Endothelial cell of umbilical vein (primary cell): ENCODE measurements at regions not wholly inside any gene's neighbourhood (a gene's known extent, or its start where the extent isn't known, plus 50 kb on each side); places are given as distances from the start of the nearest gene placed in this dataset.

Source experiments
- BruUV-seq: library from RNA; stranded (reverse); fragments of 400-500 nt; replicated peaks from 2 replicates; lab custom pipeline; 2021; lab: Mats Ljungman, UMichigan
- CTCF ChIA-PET: fragments of 300-600, 350-600 bp; sonication (Branson Sonifier 250); formaldehyde crosslinking; loops from one replicate; lab custom pipeline; 2021; ENCODE audit warnings: antibody characterized with exemption, inconsistent platforms; lab: Charles Lee
- POLR2A ChIA-PET: fragments of 300-600, 350-600 bp; sonication (Branson Sonifier 250); formaldehyde crosslinking; loops from one replicate; lab custom pipeline; 2021; ENCODE audit warnings: antibody characterized with exemption, inconsistent platforms; lab: Charles Lee
- DNase-seq: peaks from one replicate; pipeline ENCODE4 v3.0.0-alpha.2; 2011; ENCODE audit warnings: low read depth, low spot score
- FAIRE-seq: peaks from 2 replicates; lab custom pipeline; 2011; peaks lifted over from hg19 to GRCh38; lab: Jason Lieb, UNC
- H2AFZ ChIP-seq: 2 replicates; pipeline ENCODE4 v1.6.0; 2012; ENCODE audit warnings: low read depth, low read length, control low read depth, inconsistent platforms
- H3K27ac ChIP-seq: 2 replicates; pipeline ENCODE4 v1.5.1; 2011; ENCODE audit warnings: low read depth, mild to moderate bottlenecking, control low read depth, low read length, moderate library complexity; ENCODE audit not compliant: insufficient read depth
- H3K27me3 ChIP-seq, 2 experiments: 2 replicates each; pipeline versions ENCODE4 v1.6.0 to v1.6.1; 2011; ENCODE audit warnings: low read length in 2 of 2, mixed read lengths in 1 of 2; ENCODE audit not compliant: control insufficient read depth in 2 of 2, insufficient read depth in 2 of 2
- H3K36me3 ChIP-seq, 2 experiments: 2 replicates in 1 of 2; 3 replicates in 1 of 2; pipeline ENCODE4 v1.5.1; 2011; ENCODE audit warnings: low read length in 2 of 2, mild to moderate bottlenecking in 1 of 2, moderate library complexity in 1 of 2; ENCODE audit not compliant: control insufficient read depth in 2 of 2, insufficient read depth in 2 of 2; ENCODE audit errors: extremely low read depth in 1 of 2
- H3K4me1 ChIP-seq: 3 replicates; pipeline ENCODE4 v1.5.1; 2011; ENCODE audit warnings: mild to moderate bottlenecking, low read length; ENCODE audit not compliant: control insufficient read depth, insufficient read depth; ENCODE audit errors: extremely low read depth
- H3K4me2 ChIP-seq: 2 replicates; pipeline ENCODE4 v1.6.1; 2011; ENCODE audit warnings: low read length, control low read depth, mixed read lengths; ENCODE audit not compliant: insufficient read depth
- H3K4me3 ChIP-seq, 3 experiments: fragments of 200-600 bp in 1 of 3; sonication (generic), shearing (Covaris generic) in 1 of 3; replicated peaks in 1 of 3; 2 replicates each; pipeline ENCODE4 v1.5.1; 2011 to 2016; ENCODE audit warnings: control low read depth in 3 of 3, low read length in 3 of 3, mild to moderate bottlenecking in 2 of 3, inconsistent platforms in 1 of 3, low read depth in 1 of 3, moderate library complexity in 1 of 3; ENCODE audit not compliant: insufficient read depth in 1 of 3
- H3K79me2 ChIP-seq: 2 replicates; pipeline ENCODE4 v1.6.0; 2012; ENCODE audit warnings: low read length, inconsistent platforms; ENCODE audit not compliant: control insufficient read depth, insufficient read depth
- H3K9ac ChIP-seq: replicated peaks from 2 replicates; pipeline ENCODE3; 2011; ENCODE audit warnings: low read length, control low read depth; ENCODE audit not compliant: insufficient read depth; ENCODE audit errors: extremely low read depth
- H3K9me1 ChIP-seq: replicated peaks from 3 replicates; pipeline ENCODE4 v1.6.0; 2011; ENCODE audit warnings: mild to moderate bottlenecking, low read length; ENCODE audit not compliant: control insufficient read depth, insufficient read depth; ENCODE audit errors: extremely low read depth
- H3K9me3 ChIP-seq: replicated peaks from 2 replicates; pipeline ENCODE4 v1.5.1; 2012; ENCODE audit warnings: low read length, inconsistent platforms; ENCODE audit not compliant: control insufficient read depth, insufficient read depth
- H4K20me1 ChIP-seq: replicated peaks from 2 replicates; pipeline ENCODE3; 2011; ENCODE audit warnings: mild to moderate bottlenecking, low read length; ENCODE audit not compliant: control insufficient read depth, insufficient read depth; ENCODE audit errors: extremely low read depth
- CTCF ChIP-seq, 2 donors: IDR thresholded peaks; 1 replicate in 1 of 2; 2 replicates in 1 of 2; pipeline ENCODE4 v1.5.1; 2011; ENCODE audit warnings: low read length in 2 of 2, mild to moderate bottlenecking in 2 of 2, moderate library complexity in 2 of 2, control low read depth in 1 of 2, inconsistent platforms in 1 of 2, low read depth in 1 of 2; ENCODE audit not compliant: insufficient read depth in 1 of 2; ENCODE audit errors: extremely low read depth in 1 of 2
- EZH2 ChIP-seq: IDR thresholded peaks from 2 replicates; pipeline ENCODE4 v1.6.1; 2012; ENCODE audit warnings: borderline replicate concordance, low read depth, mild to moderate bottlenecking, moderate library complexity, low read length, inconsistent platforms; ENCODE audit not compliant: severe bottlenecking
- FOS ChIP-seq: IDR thresholded peaks from 2 replicates; pipeline ENCODE4 v1.6.1; 2011; ENCODE audit warnings: mild to moderate bottlenecking, low read length, moderate library complexity, borderline replicate concordance; ENCODE audit not compliant: insufficient read depth
- GATA2 ChIP-seq: IDR thresholded peaks from 2 replicates; pipeline ENCODE4 v1.7.0; 2011; ENCODE audit warnings: low read depth, mild to moderate bottlenecking, moderate library complexity, mixed read lengths, low read length; ENCODE audit not compliant: insufficient read length, insufficient read depth
- JUN ChIP-seq: IDR thresholded peaks from 2 replicates; pipeline ENCODE4 v1.6.1; 2011; ENCODE audit warnings: borderline replicate concordance, low read depth; ENCODE audit not compliant: insufficient read length, insufficient read depth
- MAX ChIP-seq: IDR thresholded peaks from 2 replicates; pipeline ENCODE4 v1.6.1; 2011; ENCODE audit not compliant: insufficient read depth, insufficient read length
- MYC ChIP-seq: IDR thresholded peaks from one replicate; pipeline ENCODE4 v1.6.1; 2011; ENCODE audit warnings: mild to moderate bottlenecking, low read depth, low read length
- POLR2A ChIP-seq: IDR thresholded peaks from 2 replicates; pipeline ENCODE4 v1.6.1; 2012; ENCODE audit warnings: low read depth, mild to moderate bottlenecking, control low read depth, low read length
- POLR2AphosphoS5 ChIP-seq: IDR thresholded peaks from 2 replicates; pipeline ENCODE4 v1.6.1; 2012; ENCODE audit warnings: low read depth, mild to moderate bottlenecking, control low read depth, low read length, moderate library complexity; ENCODE audit not compliant: insufficient read depth
- dilution Hi-C: fragments of 300-500 bp; cut with MboI; formaldehyde crosslinking; loops from one replicate; pipeline ENCODE4 v1.15.0; 2019; ENCODE audit warnings: low sequenced_read_pairs; ENCODE audit not compliant: extremely low pct_ligation_motif_present
- intact Hi-C: fragments of 100-400 bp; cut with micrococcal nuclease; formaldehyde crosslinking; loops from one replicate; pipeline ENCODE4 v1.10.0; 2022

GRCh38 chr5:133846478-133847226 is 121.8 kb downstream of the C5orf15 start:
- BruUV-seq, result no TSS peak
- dilution Hi-C loops, result no loop called here
- H3K36me3 ChIP-seq, result no peaks in the 10 kb centered on the region
- H4K20me1 ChIP-seq, result no peaks in the 10 kb centered on the region
- no peak overlapping the region for H3K4me3 ChIP-seq
- no peak overlapping the region for H3K9ac ChIP-seq
- H3K79me2 ChIP-seq, result no peaks in the 10 kb centered on the region
- ChIA-PET POLR2A (no interaction called here), CTCF (interaction anchor here (3.5 kb wide), 1 partner anchor 15 kb away, joined by 10 read pairs; no protein-coding TSS in a partner anchor)
- FAIRE-seq (no peak), DNase-seq (no peak)
- peaks cover 0 to 1% of the 10 kb centered on the region in 2 experiments for H3K27me3 ChIP-seq
- H3K9me1 ChIP-seq, result no peaks in the 10 kb centered on the region
- no peak overlapping the region for H2AFZ ChIP-seq
- intact Hi-C loops, result no loop called here
- no peaks in the 10 kb centered on the region for H3K4me1 ChIP-seq
- no peak overlapping the region for H3K27ac ChIP-seq
- H3K4me2 ChIP-seq, result no peak overlapping the region
- TF ChIP-seq FOS (no peak), POLR2A (no peak), JUN (no peak), MAX (no peak), CTCF (IDR thresholded peaks at IDR 0.05; ENCODE audit: extremely low read depth in 1 of 2, insufficient read depth in 1 of 2, low read depth in 1 of 2, low read length in 2 of 2) (no peak), MYC (no peak), EZH2 (no peak), GATA2 (no peak), POLR2AphosphoS5 (no peak)
- H3K9me3 ChIP-seq, result no peaks in the 10 kb centered on the region
